AG10803 (cell line): ENCODE measurements at regions not wholly inside any gene's neighbourhood (a gene's known extent, or its start where the extent isn't known, plus 50 kb on each side); places are given as distances from the start of the nearest gene placed in this dataset.
A peak's percentile ranks its signal among the peaks of the same experiment; 100 is the strongest.

Experiments used
- DNase-seq: peaks from one replicate; pipeline ENCODE4 v3.0.0; 2010; ENCODE audit warnings: low read depth
- H3K4me3 ChIP-seq: 2 replicates; pipeline ENCODE4 v1.5.1; 2011; ENCODE audit warnings: mild to moderate bottlenecking, low read length, control low read depth
- CTCF ChIP-seq: conservative IDR thresholded peaks from 2 replicates; pipeline ENCODE4 v1.5.1; 2011; ENCODE audit warnings: mild to moderate bottlenecking, low read length, control low read depth, inconsistent platforms

GRCh38 chr16:73563709-73564108 lies 515.8 kb upstream of the ZFHX3 start:
- no peak overlapping the region for H3K4me3 ChIP-seq
- no peak for DNase-seq
- no peak for TF ChIP-seq CTCF

GRCh38 chr16:73560497-73560896 lies 512.6 kb upstream of the ZFHX3 start:
- no peak for TF ChIP-seq CTCF
- no peak for DNase-seq

GRCh38 chr16:73558219-73558618 lies 510.3 kb upstream of the ZFHX3 start:
- no peak overlapping the region for H3K4me3 ChIP-seq
- TF ChIP-seq CTCF, result no peak
- no peak for DNase-seq

More at GRCh38 chr16:73560497-73560896, 512.6 kb upstream of the ZFHX3 start:
- no peak overlapping the region for H3K4me3 ChIP-seq

- no peak overlapping the region for H3K4me3 ChIP-seq
- no peak for TF ChIP-seq CTCF
- DNase-seq, result no peak
Observed at GRCh38 chr16:73553941-73554660, 506.2 kb upstream of the ZFHX3 start.

GRCh38 chr16:73549984-73550631 lies 502.2 kb upstream of the ZFHX3 start:
- no peak for TF ChIP-seq CTCF
- H3K4me3 ChIP-seq, result no peak overlapping the region
- DNase-seq, result no peak

- DNase-seq, result peak; percentile 12
- no peak for TF ChIP-seq CTCF
- no peak overlapping the region for H3K4me3 ChIP-seq
Observed at GRCh38 chr16:73547552-73548403, 499.9 kb upstream of the ZFHX3 start.
